GM19328 (cell line): ENCODE measurements at regions not wholly inside any gene's neighbourhood (a gene's known extent, or its start where the extent isn't known, plus 50 kb on each side); places are given as distances from the start of the nearest gene placed in this dataset.
"Not testable (repeated sequence)": the region's sequence is repeated elsewhere in the genome, so short reads cannot be mapped to it uniquely, and the experiment has no call there.

Source experiments
- ATAC-seq: cut with Tn5 transposase; IDR thresholded peaks from one replicate; pipeline ENCODE4 v1.9.1; 2021; ENCODE audit warnings: mild to moderate bottlenecking, moderate library complexity; ENCODE audit not compliant: unreplicated experiment

DNA sequence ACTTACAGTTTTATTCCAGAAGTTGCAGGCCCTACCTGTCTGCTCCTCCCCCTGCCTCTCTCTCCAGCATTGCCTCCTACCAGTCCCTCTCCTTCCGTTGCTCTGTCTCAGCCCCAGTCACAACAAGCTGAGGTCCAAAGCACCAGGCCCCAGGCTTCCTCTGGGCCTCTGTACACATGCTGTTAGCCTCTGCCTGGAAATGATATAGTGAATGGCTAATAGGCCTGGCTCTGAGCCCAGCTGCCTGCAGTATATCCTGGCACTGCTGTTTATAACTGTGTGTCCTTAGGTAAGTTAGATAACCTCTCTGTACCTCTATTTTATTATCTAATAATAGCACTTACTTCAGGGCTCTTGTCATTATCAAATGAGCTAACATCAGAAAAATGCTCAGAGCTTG, 114.9 kb upstream of the PWP1 start:
- ATAC-seq = no peak

GRCh38 chr12:107571492-107571891, 114.1 kb upstream of the PWP1 start:
- ATAC-seq = no peak

DNA sequence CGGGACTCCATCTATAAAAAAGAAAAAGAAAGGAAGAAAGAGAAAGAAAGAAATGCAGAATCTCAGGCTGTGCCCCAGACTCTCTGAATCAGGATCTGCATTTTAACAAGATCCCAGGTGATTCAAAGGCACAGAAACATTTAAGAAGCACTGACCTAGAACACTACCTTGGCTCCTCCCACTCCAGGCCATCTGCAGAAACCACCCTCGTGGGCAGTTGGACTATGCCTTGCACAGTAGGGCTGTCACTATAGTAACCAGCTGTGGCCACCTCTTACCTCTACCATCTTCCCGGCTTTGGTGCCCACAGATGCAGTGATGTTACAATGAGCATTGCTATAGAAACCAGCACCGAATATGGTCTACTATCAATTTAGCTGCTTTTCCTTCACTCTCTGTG, 110.9 kb upstream of the PWP1 start:
- no peak for ATAC-seq

- ATAC-seq = no peak
Observed at GRCh38 chr12:107580750-107581618, 104.6 kb upstream of the PWP1 start.

GRCh38 chr12:107581619-107582015, 104.0 kb upstream of the PWP1 start:
- no peak for ATAC-seq

- no peak for ATAC-seq
Observed at GRCh38 chr12:107583551-107583950, 102.0 kb upstream of the PWP1 start.

DNA sequence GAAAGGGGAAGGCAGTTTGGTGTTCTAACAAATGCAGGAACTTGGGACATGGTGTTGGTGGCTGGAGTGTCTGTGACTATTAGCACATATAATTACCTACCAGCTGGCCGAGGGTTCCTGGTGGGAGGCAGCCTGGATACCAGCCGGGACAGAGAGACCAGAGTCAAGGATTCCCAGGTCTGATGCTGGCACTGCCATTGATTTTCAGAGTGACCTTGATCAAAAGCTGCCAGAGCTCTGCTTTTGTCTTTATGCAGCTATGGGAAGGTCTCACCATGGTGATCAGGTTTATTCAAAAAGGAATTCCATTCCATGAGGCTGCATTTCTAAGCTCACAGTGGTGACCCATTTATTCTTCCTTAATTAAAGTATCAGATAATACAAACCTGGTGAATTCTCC, 101.0 kb upstream of the PWP1 start:
- no peak for ATAC-seq

GRCh38 chr12:107586256-107586970, 99.2 kb upstream of the PWP1 start:
- ATAC-seq = no peak

GRCh38 chr12:107590413-107590812, 95.2 kb upstream of the PWP1 start:
- no peak for ATAC-seq

GRCh38 chr12:107590814-107591375, 94.7 kb upstream of the PWP1 start:
- ATAC-seq = no peak

DNA sequence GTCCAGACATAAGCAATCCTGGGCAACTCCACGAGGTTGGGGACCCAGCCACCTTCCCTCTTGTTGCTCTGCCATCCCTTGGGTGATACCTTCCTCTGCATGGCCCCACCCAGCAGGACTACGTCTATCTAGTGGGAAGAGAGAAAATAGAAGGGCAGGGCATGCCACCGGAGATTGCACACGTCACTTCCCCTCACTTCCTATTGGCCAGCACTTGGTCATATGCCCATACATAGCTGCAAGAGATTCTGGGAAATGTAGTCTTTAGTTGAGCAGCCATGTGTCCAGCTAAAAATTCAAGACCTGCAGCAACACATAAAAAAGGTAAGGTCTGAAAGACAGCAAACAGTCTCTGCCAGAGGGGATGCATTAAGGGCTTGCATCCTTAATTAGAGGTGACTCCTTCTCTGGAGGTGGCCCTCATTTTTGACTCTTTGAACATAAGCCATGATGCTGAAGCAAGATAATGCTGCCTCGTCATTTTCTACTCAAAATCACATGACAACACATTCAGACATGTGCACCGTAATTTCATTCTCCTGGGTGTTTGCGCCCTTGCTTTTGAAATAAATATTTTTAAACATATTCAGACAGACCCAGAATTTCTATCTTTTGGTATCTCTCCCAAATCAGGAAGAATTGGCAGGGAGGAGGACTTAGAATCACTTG, 91.8 kb upstream of the PWP1 start:
- no peak for ATAC-seq

DNA sequence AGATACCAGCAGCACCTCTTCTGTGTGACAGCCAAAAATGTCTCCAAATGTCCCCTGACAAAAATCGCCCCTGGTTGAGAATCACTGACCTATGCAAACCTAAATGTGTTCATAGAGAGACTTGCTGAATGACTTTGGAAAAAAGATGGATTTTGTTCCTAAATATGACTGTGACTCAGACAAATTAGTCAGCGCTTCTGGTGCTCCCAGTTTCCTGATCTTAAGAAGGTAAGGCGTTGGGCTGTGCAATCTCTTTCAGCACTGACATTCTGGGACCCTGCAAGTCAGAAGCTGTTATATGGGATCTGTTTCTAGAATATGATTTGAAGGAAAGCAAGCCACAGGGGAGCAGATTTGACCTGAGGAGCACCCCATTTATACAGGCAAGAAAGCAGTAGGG, 90.6 kb upstream of the PWP1 start:
- no peak for ATAC-seq

GRCh38 chr12:107597695-107598410, 87.7 kb upstream of the PWP1 start:
- no peak for ATAC-seq

- no peak for ATAC-seq
Observed at GRCh38 chr12:107598906-107599305, 86.7 kb upstream of the PWP1 start.

DNA sequence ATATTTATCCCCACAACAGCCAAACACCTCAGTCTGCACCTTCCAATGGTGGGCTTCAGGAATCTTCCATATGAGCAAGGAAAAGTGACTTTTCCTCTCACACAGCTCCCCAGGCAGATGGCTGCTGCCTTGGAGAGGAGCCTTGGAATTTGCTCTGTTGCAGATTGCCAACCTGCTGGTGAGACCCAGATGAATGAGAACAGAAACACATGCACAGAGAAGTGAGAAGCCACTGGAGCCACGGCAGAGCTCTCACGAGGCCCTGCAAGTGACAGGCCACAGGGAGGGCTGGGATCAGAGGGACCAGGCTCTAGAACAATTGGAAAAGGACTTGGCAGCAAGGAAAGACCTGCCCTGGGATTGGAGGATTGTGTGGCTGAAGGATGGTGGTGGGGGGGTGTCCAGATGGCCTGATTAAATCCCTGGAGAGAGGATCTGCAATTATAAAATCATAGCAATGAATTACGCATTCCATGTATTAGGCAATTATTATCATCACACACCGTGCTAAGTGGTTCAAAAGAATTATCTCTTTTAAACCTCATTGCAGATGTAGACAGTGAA, 84.9 kb upstream of the PWP1 start:
- no peak for ATAC-seq

DNA sequence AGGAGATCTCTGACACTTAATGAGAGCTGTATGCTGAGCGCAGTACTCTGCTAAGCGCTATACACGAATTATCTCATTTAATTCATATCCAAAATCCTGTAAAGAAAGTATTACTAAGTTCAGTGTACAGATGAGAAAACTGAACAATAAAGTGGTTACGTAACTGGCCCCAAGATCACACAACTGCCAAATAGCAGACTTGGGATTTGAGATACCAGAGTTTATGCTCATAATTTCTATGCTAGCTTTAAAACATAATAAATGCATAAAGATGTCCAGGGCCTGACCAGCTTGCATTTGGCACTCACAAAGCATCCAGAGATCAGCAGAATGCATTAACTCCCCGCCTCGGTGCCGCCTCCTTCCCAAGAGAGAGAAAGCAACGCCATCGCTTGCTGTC, 83.2 kb upstream of the PWP1 start:
- no peak for ATAC-seq

DNA sequence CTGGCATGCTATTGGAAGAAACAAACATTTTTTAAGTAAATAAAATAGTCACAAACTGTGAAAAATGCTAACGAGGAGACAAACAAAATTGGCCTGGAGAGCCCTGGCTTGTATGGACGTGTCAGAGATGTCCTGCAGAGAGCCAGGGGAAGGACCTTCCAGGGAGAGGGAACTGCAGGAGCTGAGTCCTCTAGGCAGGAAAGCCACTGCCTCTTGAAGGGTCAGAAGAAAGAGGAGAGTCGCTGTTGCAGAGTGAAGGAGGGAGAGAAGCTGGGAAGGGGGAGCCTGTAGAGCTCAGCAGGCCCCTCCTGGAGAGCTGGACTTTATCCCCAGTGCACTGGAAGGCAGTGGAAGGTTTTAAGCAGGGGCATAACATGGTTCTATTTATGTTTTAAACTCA, 80.3 kb upstream of the PWP1 start:
- ATAC-seq = no peak

DNA sequence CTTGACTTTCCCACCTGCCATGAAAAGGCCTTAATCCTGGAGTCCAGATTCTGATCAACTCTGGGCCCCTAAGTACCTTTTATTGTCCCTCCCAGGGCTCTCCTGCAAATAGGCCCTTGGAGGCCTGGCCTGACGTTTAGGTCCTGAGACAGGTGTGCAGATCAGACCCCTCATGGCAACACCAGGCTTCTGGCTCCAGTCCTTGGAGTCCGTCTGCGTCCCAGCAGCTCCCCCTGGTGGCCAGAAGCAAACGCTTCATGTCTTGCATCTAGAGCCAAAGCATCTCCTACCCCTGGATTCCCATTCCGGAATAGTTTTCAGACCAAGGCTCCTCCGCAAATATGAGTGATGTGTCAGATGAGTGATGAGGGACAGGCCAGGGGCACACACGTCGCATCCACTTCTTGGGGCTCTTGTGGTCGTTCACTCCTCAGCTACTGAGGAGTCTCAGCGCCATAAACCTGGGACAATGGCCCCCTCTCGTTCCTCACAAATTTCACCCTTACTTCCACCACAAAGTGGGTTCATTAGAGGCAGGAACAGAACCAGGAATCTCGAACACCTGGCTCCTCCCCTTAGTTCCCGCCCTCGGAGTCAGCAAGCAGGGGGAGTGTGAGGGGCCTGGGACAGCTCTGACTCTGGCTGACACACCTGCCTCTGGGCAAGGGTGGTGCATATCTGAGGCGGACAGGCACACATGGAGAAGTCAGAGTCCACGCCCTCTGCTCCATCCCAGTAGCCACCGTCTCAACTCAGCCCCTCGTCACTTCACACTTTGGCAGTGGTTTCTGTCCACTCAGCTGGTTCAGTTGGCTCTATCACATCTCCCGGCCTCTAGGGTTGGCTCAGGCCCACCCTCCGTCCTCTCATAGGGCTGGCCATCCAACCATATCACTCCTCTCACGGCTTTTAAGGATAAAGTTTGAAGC, 77.9 kb upstream of the PWP1 start:
- ATAC-seq = no peak

GRCh38 chr12:107608779-107609178, 76.8 kb upstream of the PWP1 start:
- ATAC-seq = not testable (repeated sequence)
